PC-3 (cell line): ENCODE measurements at regions not wholly inside any gene's neighbourhood (a gene's known extent, or its start where the extent isn't known, plus 50 kb on each side); places are given as distances from the start of the nearest gene placed in this dataset.
"Not testable (repeated sequence)": the region's sequence is repeated elsewhere in the genome, so short reads cannot be mapped to it uniquely, and the experiment has no call there.

Source experiments
- ATAC-seq: fragments of 200-7000 bp; cut with Tn5 transposase; 2 replicates; pipeline ENCODE4 v1.9.1; 2020; ENCODE audit warnings: mild to moderate bottlenecking, moderate library complexity
- BruUV-seq: library from RNA; stranded (reverse); fragments of 400-500 nt; replicated peaks from 2 replicates; lab custom pipeline; 2021; lab: Mats Ljungman, UMichigan
- CTCF ChIA-PET: fragments of 300-600 bp; sonication (Branson Sonifier 250); formaldehyde crosslinking; loops from one replicate; lab custom pipeline; 2022; ENCODE audit warnings: antibody characterized with exemption; lab: Charles Lee
- POLR2A ChIA-PET: fragments of 300-600 bp; sonication (Branson Sonifier 250); formaldehyde crosslinking; loops from one replicate; lab custom pipeline; 2022; ENCODE audit warnings: antibody characterized with exemption; ENCODE audit not compliant: unreplicated experiment; lab: Charles Lee
- DNase-seq: peaks from one replicate; pipeline ENCODE4 v3.0.0-alpha.2; 2015
- H2AFZ ChIP-seq: fragments of 300-600 bp; sonication (generic); 2 replicates; pipeline ENCODE4 v1.6.0; 2016; ENCODE audit warnings: antibody characterized with exemption, low read length
- H3F3A ChIP-seq: fragments of 300-600 bp; sonication (generic); one replicate; pipeline ENCODE4 v1.6.0; 2017; ENCODE audit warnings: antibody characterized with exemption, low read length, control low read depth, mild to moderate bottlenecking; ENCODE audit not compliant: unreplicated experiment
- H3K27ac ChIP-seq: fragments of 300-600 bp; sonication (generic); 2 replicates; pipeline ENCODE4 v1.5.1; 2016; ENCODE audit warnings: mild to moderate bottlenecking, low read length
- H3K27me3 ChIP-seq: fragments of 300-600 bp; sonication (generic); 2 replicates; pipeline ENCODE4 v1.6.1; 2016; ENCODE audit warnings: low read length, mixed read lengths
- H3K36me3 ChIP-seq: fragments of 300-600 bp; sonication (generic); 2 replicates; pipeline ENCODE4 v1.6.1; 2016; ENCODE audit warnings: low read depth, mixed run types, low read length, mixed read lengths
- H3K4me1 ChIP-seq: fragments of 300-600 bp; sonication (generic); 2 replicates; pipeline ENCODE4 v1.5.1; 2016; ENCODE audit warnings: low read length; ENCODE audit not compliant: insufficient read depth
- H3K4me2 ChIP-seq: fragments of 300-600 bp; sonication (generic); 2 replicates; pipeline ENCODE4 v1.6.0; 2016; ENCODE audit warnings: low read length
- H3K4me3 ChIP-seq: fragments of 300-600 bp; sonication (generic); 2 replicates; pipeline ENCODE4 v1.5.1; 2016; ENCODE audit warnings: mild to moderate bottlenecking, low read length, mixed read lengths
- H3K79me2 ChIP-seq: fragments of 300-600 bp; sonication (generic); 2 replicates; pipeline ENCODE4 v1.6.1; 2017; ENCODE audit warnings: low read length, mixed read lengths
- H3K9ac ChIP-seq: fragments of 300-600 bp; sonication (generic); 2 replicates; pipeline ENCODE4 v1.6.0; 2016; ENCODE audit warnings: mild to moderate bottlenecking, low read length
- H3K9me2 ChIP-seq: fragments of 300-600 bp; sonication (generic); replicated peaks from 2 replicates; pipeline ENCODE4 v1.6.1; 2016; ENCODE audit warnings: mixed run types, low read length, mixed read lengths
- H3K9me3 ChIP-seq: fragments of 300-600 bp; sonication (generic); 2 replicates; pipeline ENCODE4 v1.6.1; 2016; ENCODE audit warnings: low read length, mixed read lengths
- H4K20me1 ChIP-seq: fragments of 300-600 bp; sonication (generic); 2 replicates; pipeline ENCODE4 v1.6.1; 2016; ENCODE audit warnings: low read length, mixed read lengths
- CTCF ChIP-seq: fragments of 300-600 bp; sonication (generic); conservative IDR thresholded peaks from 2 replicates; pipeline ENCODE4 v1.5.1; 2017; ENCODE audit warnings: antibody characterized with exemption, low read depth, mild to moderate bottlenecking, low read length
- EZH2 ChIP-seq: fragments of 300-600 bp; sonication (generic); IDR thresholded peaks from one replicate; pipeline ENCODE4 v1.6.1; 2017; ENCODE audit warnings: antibody characterized with exemption, mild to moderate bottlenecking, low read length; ENCODE audit not compliant: unreplicated experiment
- EZH2phosphoT487 ChIP-seq: fragments of 300-600 bp; sonication (generic); IDR thresholded peaks from 2 replicates; pipeline ENCODE4 v1.6.1; 2018; ENCODE audit warnings: mild to moderate bottlenecking, antibody characterized with exemption, low read length, borderline replicate concordance
- intact Hi-C: fragments of 100-400 bp; cut with micrococcal nuclease; formaldehyde crosslinking; loops from 2 replicates; pipeline ENCODE4 v1.9.0; 2023

DNA sequence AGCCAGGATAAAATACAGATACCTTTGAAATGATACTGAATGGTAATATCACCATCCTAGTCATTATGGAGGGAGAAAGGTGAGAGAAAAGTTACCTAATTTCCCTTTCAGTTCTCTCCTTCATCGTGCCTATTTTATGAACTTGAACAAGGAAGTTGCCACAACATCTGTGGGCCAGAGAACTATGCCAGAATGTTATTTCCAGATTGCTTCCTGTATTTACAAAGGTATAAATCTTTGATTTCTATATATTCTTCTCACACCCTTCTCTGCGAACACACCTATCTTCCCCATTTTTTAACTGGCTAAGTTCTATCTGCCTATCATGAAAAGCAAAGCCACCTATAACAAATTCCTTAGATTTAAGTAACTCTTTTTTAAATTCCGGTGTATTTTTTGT lies 163.6 kb upstream of the GRM7 start:
- DNase-seq (no peak), ATAC-seq (no peak)
- no peaks in the 10 kb centered on the region for H4K20me1 ChIP-seq
- BruUV-seq: no TSS peak
- ChIA-PET CTCF (no interaction called here), POLR2A (no interaction called here)
- H3F3A ChIP-seq: no peaks in the 10 kb centered on the region
- H3K27ac ChIP-seq: no peak overlapping the region
- no peaks in the 10 kb centered on the region for H3K27me3 ChIP-seq
- no peak overlapping the region for H2AFZ ChIP-seq
- H3K9me3 ChIP-seq: peaks cover 5% of the 10 kb centered on the region; the same call in 1 of the 2 replicates
- TF ChIP-seq EZH2phosphoT487 (no peak), CTCF (no peak), EZH2 (no peak)
- intact Hi-C loops: no loop called here
- no peaks in the 10 kb centered on the region for H3K9me2 ChIP-seq
- no peak overlapping the region for H3K4me3 ChIP-seq
- H3K36me3 ChIP-seq: no peaks in the 10 kb centered on the region
- no peak overlapping the region for H3K4me2 ChIP-seq
- H3K79me2 ChIP-seq: no peaks in the 10 kb centered on the region
- no peaks in the 10 kb centered on the region for H3K4me1 ChIP-seq
- H3K9ac ChIP-seq: no peak overlapping the region

DNA sequence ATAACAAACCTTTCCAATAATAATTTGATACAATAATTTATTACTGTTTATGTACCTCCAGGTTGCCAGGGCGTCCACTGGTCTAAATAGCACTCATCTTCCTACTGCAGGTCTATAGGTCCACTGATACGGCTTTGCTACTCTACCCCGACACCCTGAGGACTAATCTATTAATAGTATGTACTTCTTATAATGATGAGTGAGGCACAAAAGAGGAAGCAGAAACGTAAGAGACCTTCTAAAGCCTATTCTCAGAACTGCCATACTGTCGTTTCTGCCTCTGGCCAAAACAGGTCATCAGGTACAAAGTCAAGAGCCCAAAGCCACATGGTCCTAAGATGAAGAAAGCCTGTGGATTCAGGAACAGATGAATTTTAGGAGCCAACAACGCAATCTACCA lies 163.2 kb upstream of the GRM7 start:
- Histone ChIP-seq H3K4me1 (no peaks in the 10 kb centered on the region), H3K9me3 (peaks cover 5% of the 10 kb centered on the region; the same call in 1 of the 2 replicates), H3K27ac (no peak overlapping the region), H3K27me3 (no peaks in the 10 kb centered on the region), H3K9ac (no peak overlapping the region), H3K36me3 (no peaks in the 10 kb centered on the region), H3K4me2 (no peak overlapping the region), H3K4me3 (no peak overlapping the region), H2AFZ (no peak overlapping the region), H3K9me2 (no peaks in the 10 kb centered on the region), H4K20me1 (no peaks in the 10 kb centered on the region), H3F3A (no peaks in the 10 kb centered on the region), H3K79me2 (no peaks in the 10 kb centered on the region)
- ChIA-PET CTCF (no interaction called here), POLR2A (no interaction called here)
- no TSS peak for BruUV-seq
- DNase-seq (no peak), ATAC-seq (no peak)
- intact Hi-C loops: no loop called here
- TF ChIP-seq CTCF (no peak), EZH2 (no peak), EZH2phosphoT487 (no peak)

DNA sequence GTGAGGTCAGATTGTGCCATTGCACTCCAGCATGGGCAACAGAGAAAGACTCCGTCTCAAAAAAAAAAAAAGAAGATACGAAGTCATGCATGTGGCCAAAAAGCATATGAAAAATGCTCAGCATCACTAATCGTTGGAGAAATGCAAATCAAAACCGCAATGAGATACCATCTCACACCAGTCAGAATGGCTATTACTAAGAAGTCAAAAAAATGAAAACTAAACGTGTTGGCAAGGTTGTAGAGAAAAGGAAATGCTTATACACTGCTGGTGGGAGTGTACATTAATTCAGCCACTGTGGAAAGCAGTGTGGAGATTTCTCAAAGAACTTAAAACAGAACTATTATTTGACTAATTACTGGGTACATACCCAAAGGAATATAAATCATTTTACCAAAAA lies 156.1 kb upstream of the GRM7 start:
- H3K36me3 ChIP-seq, H3K4me1 ChIP-seq, H3K27me3 ChIP-seq, H3F3A ChIP-seq, DNase-seq, H3K9me2 ChIP-seq, H3K4me2 ChIP-seq, ATAC-seq, H3K9ac ChIP-seq, CTCF ChIA-PET, H3K79me2 ChIP-seq, H3K4me3 ChIP-seq, H3K9me3 ChIP-seq, H3K27ac ChIP-seq, H4K20me1 ChIP-seq, BruUV-seq, H2AFZ ChIP-seq, POLR2A ChIA-PET, intact Hi-C loops: not testable (repeated sequence)
